HG03039 (cell line): ENCODE measurements at regions not wholly inside any gene's neighbourhood (a gene's known extent, or its start where the extent isn't known, plus 50 kb on each side); places are given as distances from the start of the nearest gene placed in this dataset.
"Not testable (repeated sequence)": the region's sequence is repeated elsewhere in the genome, so short reads cannot be mapped to it uniquely, and the experiment has no call there.

Experiments used
- ATAC-seq: cut with Tn5 transposase; IDR thresholded peaks from one replicate; pipeline ENCODE4 v1.9.1; 2021; ENCODE audit warnings: mild to moderate bottlenecking, moderate library complexity; ENCODE audit not compliant: unreplicated experiment

DNA sequence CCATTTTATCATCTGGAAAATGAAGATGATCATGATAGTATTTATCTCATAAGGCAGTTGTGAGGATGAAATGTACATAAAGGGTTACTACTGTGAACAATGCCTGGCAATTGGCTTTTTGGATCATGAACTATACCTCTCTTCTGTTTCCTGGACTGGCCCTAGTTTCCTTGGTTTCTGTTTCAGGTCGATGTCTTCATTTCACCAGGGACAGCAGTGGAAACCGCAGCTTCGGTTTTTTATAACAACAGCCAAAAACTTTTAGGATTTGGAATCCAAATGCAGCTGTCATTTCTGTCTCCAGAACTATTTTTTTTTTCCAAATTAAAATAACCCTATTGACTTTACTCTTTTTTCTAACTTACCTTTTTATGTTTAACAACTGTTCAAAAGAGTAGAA is 425.1 kb downstream of the RND3 start:
- ATAC-seq: no peak

DNA sequence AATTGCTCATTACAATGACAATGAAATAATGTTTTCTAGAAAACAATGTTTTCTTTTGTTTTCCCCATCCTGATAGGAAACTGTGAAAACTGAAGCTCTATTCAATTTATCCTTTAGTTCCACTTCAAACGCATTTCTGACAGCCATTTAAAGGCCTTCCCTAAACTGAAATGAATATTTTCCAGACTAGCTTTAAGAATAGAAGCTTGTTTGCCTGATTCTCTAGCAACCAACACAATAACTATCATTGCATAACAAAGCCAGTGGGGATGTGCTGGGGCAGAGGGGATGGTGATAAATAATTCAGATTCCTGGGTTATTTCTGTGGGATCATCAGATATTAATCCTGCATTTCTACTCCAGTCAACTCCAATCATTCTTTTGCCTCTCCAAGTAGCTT is 427.1 kb downstream of the RND3 start:
- no peak for ATAC-seq

DNA sequence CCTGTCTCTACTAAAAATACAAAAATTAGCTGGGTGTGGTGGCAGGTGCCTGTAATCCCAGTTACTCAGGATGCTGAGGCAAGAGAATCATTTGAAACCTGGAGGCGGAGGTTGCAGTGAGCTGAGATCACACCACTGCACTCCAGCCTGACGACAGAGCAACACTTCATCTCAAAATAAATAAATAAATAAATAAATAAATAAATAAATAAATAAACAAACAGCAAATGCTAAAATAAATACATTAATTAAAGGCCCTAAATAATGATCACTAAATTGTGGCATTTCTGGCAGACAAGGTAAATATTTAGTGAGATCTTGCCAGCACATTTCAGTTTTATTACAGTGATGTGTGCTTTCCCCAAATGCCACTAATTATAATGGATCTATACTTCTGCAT is 427.8 kb downstream of the RND3 start:
- not testable (repeated sequence) for ATAC-seq

DNA sequence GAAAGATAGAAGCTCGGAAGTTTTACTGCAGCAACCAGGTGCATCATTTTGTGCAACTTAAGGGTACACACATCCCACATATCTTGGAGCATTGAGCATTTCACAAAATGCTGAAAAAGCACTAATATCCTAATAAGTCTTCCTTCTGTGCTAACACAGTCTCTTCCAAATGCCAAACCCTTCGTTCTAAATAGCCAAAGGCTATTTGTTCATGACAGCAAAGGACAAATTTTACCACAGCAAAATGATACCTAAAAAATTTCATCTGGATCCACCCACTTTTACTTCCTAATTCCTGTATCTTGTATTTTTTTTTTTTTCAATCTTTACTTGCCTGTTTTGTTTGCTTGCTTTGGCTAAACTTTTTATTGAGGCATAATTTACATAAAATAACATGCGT is 435.0 kb downstream of the RND3 start:
- ATAC-seq: no peak

DNA sequence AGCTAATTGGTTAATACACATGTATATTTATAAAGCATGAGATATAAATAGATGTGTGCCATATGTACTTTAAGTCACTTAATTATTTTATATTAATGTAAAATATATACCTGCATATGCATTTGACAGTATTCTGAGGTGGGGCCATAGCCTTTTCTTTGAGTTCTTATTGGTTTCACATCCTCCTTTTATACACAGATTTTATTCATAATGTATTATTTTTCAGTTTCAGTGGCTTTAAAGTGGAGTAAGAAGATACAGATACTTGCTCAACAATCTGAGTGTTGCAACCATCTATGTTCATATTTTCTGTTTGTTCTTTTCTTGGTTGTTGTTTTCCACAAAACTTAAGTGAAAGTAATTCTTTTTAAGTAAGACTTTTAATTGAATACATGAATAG is 436.5 kb downstream of the RND3 start:
- no peak for ATAC-seq

DNA sequence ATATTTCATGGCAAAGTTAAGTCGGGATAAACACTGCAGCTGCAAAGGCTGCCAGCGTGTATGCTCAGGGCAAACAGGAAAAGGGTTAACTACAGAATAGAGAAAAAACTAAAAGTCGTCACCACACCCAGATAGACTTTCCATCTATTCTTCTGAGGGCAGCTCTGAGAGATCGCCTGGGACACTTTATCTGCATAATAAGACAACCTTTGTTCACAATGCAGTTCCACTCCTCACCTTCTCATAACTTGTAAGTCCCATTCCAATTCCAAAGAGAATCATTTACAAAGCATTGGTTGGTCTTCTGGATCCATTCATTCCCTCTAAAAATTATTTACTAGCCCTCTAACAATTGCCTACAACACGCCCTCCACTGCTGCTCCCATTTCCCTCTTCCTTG is 437.4 kb downstream of the RND3 start:
- no peak for ATAC-seq

GRCh38 chr2:150047620-150048222 is 439.7 kb downstream of the RND3 start:
- no peak for ATAC-seq

- no peak for ATAC-seq
Measured at GRCh38 chr2:150046810-150047209, 440.7 kb downstream of the RND3 start.

DNA sequence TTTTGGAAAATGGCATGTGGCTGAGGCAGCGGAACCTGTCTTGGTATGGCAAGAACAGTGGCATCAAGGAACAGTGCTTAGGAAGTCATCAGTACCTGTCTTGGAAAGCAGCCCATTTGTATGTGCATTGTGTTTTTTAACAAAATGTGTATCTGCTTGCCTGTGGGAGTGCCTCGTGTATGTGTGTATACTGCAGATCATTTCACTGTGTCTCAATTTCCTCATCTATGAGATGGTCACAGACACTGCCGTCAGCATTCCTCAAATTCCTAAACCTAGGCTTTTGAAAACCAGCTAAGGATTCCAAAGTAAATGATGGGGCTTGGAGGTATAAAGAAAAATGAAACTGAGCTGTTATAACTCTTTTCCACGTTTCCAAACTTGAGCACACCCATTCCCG is 441.3 kb downstream of the RND3 start:
- ATAC-seq: no peak

DNA sequence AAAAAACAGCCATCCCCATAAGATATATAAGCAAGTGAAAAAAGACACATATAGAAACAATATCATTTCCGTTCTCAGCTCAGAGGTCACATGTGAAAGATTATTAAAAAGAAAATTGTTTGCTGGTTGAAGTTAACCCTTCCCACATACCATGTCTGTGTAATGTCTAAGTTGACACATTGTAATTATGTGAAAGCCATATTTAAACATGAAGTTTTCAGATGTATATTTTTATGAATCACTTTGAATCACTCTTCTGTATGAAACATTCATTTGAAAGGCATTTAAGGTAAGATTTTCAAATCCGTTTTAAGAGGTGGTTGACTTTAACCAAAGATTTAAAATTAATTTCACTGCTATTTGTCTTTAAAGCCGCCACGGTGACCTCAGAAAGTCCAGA is 441.9 kb downstream of the RND3 start:
- no peak for ATAC-seq

- no peak for ATAC-seq
Measured at GRCh38 chr2:150043172-150043500, 444.3 kb downstream of the RND3 start.

- ATAC-seq: no peak
Measured at GRCh38 chr2:150042500-150043171, 444.8 kb downstream of the RND3 start.

GRCh38 chr2:150041722-150042425 is 445.6 kb downstream of the RND3 start:
- no peak for ATAC-seq

DNA sequence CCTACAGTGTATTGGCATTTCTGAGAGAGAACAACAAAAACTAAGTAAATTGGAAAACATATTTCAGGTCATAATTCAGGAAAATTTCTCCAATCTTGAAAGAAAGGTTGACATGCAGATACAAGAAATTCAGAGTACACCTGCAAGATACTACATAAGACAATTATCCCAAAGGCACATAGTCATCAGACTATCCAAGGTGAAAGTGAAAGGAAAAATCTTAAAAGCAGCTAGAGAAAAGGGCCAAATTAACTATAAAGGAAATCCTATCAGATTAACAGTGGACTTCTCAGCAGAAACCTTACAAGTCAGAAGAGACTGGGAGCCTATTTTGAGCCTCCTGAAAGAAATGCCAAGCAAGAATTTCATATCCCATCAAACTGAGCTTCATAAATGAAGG is 449.0 kb upstream of the MMADHC start:
- ATAC-seq: no peak

- ATAC-seq: no peak
Measured at GRCh38 chr2:150034665-150035064, 447.1 kb upstream of the MMADHC start.

GRCh38 chr2:150030436-150031190 is 443.0 kb upstream of the MMADHC start:
- no peak for ATAC-seq

DNA sequence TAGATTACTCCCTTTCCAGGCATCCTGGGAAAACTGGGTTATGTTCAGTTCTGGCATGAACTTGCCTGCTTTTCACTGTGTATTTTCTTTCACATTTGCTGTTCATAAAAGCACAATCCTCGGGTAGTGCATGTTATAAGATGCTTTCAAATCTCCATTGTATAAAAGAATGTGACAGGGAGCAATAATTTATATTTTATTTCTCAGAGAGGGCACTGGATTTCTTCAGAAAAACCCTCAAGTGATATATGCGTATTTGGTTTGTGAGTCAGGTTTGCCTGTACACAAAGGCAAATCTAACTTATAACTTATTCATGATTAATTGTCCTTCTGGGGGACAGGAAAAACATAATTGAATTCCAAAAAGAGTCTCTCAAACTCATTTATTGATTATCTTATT is 440.7 kb upstream of the MMADHC start:
- no peak for ATAC-seq

DNA sequence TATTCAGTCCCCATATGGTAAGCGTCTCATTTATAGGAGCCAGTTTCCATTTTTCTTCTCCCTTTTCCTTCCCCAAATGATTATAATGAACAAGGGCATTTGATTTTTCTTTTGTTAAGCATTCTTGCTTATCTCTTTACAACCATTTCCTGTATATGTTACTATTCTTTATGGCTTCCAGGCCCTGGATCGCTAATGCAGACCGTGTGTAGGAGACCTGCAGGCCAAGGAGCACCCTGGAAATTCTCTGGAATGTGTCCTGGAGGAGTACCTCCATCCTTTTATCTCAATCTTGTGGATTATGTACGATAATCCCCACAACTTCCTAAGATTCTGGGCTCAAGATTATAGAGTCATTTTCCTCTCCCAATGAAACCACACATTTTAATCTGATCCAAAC is 439.6 kb upstream of the MMADHC start:
- ATAC-seq: no peak

DNA sequence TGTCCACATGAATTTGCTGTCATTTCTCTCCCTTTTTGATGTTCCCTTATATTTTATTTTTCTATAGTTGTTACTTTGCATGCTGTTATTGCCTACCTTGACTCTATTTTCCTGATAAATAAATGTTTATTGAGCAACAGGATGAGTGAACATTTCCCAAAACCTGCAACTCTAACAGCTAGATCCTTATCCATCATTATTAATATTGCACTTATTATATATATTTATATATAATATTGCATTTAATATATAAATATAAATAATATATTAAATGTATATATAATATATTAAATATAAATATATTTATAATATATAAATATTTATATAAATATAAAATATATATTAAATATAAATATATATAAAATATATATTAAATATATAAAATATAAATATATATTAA is 436.1 kb upstream of the MMADHC start:
- no peak for ATAC-seq

GRCh38 chr2:150023044-150023443 is 435.5 kb upstream of the MMADHC start:
- ATAC-seq: no peak

- no peak for ATAC-seq
Measured at GRCh38 chr2:150020937-150021673, 433.5 kb upstream of the MMADHC start.
